K562 (cell line): ENCODE measurements at regions not wholly inside any gene's neighbourhood (a gene's known extent, or its start where the extent isn't known, plus 50 kb on each side); places are given as distances from the start of the nearest gene placed in this dataset.

Experiments used
- ADNP ChIP-seq: fragments of 200-800 bp; sonication (Bioruptor generic); IDR thresholded peaks from 2 replicates; pipeline ENCODE4 v1.6.1; 2016; ENCODE audit warnings: missing genetic modification characterization, missing compliant biosample characterization
- CTCF ChIP-seq, 3 experiments: IDR thresholded peaks in 2 of 3; conservative IDR thresholded peaks in 1 of 3; 2 replicates each; pipeline ENCODE4 v1.5.1; 2011 to 2012; ENCODE audit warnings: low read length in 3 of 3, mild to moderate bottlenecking in 3 of 3, control low read depth in 2 of 3, improper control_type of control experiment in 1 of 3, inconsistent platforms in 1 of 3, low read depth in 1 of 3, mixed read lengths in 1 of 3, moderate library complexity in 1 of 3; ENCODE audit not compliant: insufficient read depth in 2 of 3
- EGR1 ChIP-seq: fragments of 450-650 bp; conservative IDR thresholded peaks from 2 replicates; pipeline ENCODE4 v1.6.1; 2017; ENCODE audit warnings: mild to moderate bottlenecking
- KAT8 ChIP-seq: fragments of 450-650 bp; IDR thresholded peaks from 2 replicates; pipeline ENCODE4 v1.6.1; 2016; ENCODE audit warnings: low read depth, mild to moderate bottlenecking
- NR1H2 ChIP-seq: sonication (generic); formaldehyde crosslinking; IDR thresholded peaks from 2 replicates; pipeline ENCODE4 v1.4.0; 2020; ENCODE audit warnings: mild to moderate bottlenecking, missing genetic modification reagents
- SNIP1 ChIP-seq: fragments of 450-650 bp; IDR thresholded peaks from 2 replicates; pipeline ENCODE4 v1.7.1; 2017; ENCODE audit warnings: low read depth, mild to moderate bottlenecking
- ZNF232 ChIP-seq: sonication (generic); formaldehyde crosslinking; IDR thresholded peaks from 2 replicates; pipeline ENCODE4 v1.8.0; 2022; ENCODE audit warnings: mild to moderate bottlenecking, missing genetic modification reagents

GRCh38 chr4:59518005-59518823 lies 1681.9 kb upstream of the ADGRL3 start:
- TF ChIP-seq KAT8, result no peak
- no peak for TF ChIP-seq ZNF232 (CRISPR knock-in tag)
- TF ChIP-seq SNIP1, result no peak
- no peak for TF ChIP-seq CTCF (IDR thresholded peaks at IDR 0.05 in 2 of 3, conservative IDR thresholded peaks at IDR 0.05 in 1 of 3; ENCODE audit: insufficient read depth in 2 of 3, low read depth in 1 of 3, low read length in 3 of 3)
- no peak for TF ChIP-seq NR1H2 (CRISPR knock-in tag)
- no peak for TF ChIP-seq ADNP (tag)
- TF ChIP-seq EGR1, result no peak
